ENCODE measurements at regions not wholly inside any gene's neighbourhood (a gene's known extent, or its start where the extent isn't known, plus 50 kb on each side); places are given as distances from the start of the nearest gene placed in this dataset.

DNA sequence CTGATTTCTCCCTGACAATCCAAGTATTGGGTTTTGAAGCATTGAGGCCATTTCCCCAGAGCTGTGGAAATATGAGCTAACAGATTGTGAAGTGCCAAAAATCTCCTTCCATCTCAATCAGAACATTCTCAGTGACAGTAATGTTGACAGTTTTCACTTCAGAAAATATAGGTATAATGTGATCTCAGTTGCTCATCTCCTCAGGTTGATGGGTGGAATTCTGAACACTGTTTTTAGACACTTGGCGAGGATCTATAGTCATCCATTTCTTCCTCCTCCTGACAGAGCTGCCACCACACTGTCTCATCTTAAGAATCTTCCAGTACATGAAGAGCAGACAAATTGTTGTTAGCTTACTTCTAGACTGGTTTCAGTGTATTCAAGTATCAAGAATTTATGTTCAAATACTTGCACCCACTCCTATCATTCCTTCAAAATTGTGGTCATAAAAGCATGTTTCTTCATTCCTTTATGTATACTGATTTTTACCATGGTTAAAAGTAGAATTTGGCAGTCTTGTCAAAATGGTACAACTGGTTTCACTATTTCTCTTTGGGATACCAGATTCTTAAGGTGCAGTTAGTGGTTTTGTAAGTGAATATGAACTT, 199.7 kb upstream of the TLE4 start:
- DNase-seq (ENCODE audit: low read depth, low spot score), result no peak

DNA sequence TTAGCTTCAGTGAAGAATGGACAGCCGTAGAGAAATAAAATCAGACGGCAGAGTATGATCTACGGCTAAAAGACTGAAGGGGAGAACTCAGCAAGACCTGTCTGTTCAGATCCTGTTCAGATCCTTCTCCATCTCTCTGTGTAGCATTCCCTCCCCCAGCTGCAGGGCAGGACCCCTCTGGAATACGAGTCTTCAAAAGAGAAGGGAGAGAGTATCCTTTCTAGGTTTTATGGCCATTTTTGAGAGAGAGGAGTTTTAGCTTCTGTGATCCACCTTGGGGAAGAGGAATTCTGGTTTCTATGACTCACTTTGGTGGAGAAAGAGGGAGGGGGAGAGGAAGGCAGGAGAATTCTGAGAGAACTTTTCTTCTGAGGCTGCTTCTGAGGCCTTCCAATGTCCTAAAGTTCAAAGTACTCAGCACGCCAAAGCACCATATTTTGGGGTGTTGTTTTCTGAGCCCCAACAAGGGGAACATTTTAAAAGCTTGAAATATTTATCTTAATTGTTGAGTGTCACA, 194.4 kb upstream of the TLE4 start:
- DNase-seq (ENCODE audit: low read depth, low spot score), result no peak

DNA sequence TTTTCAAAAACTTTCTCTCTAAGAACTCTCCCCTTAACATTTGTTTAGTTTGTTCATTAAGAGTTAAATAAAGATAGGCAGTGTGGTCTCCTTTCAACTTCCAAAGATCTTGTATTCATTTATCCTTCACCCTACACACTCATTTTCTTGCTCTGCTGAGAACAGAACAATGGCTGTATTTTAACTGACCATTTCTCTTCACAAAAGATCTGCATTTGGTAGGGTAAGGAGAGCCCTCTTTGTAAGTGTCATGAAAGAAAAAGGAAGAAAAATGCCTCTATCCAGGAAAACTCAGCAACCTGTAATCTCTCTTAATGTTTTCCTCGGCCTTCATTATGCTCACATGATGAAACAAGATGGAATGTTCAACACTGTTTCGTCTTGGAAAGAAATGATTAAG, 193.7 kb upstream of the TLE4 start:
- no peak for DNase-seq (ENCODE audit: low read depth, low spot score)

DNA sequence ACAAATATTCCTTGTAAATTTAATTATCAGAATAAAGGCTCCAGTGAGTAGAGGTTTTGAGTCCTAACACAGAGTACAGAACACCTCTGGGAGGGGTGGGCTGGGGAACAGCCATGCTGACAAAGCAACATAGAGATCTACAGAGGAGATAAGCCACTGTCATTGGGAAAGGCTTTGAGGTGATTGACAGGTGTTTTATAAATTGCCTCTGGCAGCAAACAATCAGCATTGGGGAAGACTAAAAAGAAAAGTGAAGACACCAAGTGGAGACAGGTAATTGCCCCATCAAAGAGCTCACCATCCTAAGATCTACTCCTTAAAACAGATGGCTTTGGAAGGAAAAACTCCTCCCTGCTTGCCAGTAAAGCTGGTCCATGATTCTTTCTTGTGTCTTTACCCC, 189.7 kb upstream of the TLE4 start:
- DNase-seq (ENCODE audit: low read depth, low spot score), result no peak

DNA sequence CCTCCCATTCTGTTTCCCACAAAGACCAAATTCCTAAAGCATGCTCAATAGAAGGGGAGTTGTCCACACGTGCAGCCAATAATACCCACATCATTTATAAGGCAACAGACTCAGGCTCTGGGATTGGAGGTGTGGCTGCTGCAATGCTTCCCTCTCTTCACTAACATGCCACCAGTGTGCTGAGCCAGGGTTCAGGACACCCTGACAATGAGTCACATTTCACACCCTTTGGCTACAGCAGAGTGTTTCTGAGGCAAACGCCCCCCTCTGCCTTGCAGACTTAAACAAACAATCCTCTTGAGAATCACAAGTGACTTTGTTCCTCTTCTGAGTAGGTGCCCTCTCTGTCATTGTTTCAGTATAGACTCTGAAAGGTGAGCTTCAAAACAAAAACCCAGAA, 189.3 kb upstream of the TLE4 start:
- DNase-seq (ENCODE audit: low read depth, low spot score), result no peak

DNA sequence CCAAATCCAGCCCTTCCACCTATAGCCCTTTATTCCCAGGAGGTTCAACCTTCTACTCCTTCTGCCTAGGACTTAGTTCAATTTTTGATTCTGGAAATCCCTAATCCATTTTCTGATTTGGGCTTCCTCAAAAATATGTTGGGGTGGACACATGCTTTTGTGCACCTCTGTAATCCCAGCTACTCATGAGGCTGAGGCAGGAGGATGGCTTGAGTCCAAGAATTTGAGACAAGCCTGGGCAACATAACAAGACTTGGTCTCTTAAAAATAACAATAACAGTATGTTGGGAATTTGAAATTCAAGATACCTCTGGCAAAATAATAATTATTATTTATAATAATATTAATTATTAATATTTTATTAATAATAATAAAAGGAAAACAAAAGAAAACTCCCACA, 188.7 kb upstream of the TLE4 start:
- no peak for DNase-seq (ENCODE audit: low read depth, low spot score)

DNA sequence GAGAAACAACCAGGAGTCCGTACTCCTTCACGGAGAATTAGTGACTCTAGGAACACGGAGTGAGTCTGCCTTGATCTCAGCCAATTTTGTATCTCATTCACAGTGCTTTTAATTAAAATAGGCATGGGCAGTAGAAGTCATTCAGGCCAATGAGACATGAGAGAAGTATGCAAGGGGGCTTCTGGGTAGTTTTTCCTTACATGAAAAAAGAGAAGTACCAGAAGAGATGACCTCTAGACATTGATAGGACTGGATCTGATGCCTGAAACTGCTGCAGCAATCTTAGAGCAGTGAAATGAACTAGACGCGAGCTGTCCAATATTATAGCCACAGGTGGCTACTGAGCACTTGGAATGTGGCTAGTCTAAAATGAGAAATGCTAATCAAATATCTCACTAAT, 187.7 kb upstream of the TLE4 start:
- no peak for DNase-seq (ENCODE audit: low read depth, low spot score)

DNA sequence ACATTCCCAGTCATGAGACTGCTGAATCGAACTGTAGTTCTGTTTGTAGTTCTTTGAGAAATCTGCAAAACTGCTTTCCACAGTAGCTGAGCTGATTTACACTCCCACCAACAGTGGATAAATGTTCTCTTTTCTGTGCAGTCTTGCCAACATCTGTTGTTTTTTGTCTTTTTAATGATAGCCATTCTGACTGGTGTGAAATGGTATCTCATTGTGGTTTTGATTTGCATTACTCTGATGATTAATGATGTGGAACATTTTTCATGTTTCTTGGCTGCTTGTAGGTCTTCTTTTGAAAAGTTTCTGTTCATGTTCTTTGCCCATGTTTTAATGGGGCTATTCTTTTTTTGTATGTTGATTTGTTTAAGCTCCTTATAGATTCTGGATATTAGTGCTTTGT, 187.3 kb upstream of the TLE4 start:
- no peak for DNase-seq (ENCODE audit: low read depth, low spot score)

DNA sequence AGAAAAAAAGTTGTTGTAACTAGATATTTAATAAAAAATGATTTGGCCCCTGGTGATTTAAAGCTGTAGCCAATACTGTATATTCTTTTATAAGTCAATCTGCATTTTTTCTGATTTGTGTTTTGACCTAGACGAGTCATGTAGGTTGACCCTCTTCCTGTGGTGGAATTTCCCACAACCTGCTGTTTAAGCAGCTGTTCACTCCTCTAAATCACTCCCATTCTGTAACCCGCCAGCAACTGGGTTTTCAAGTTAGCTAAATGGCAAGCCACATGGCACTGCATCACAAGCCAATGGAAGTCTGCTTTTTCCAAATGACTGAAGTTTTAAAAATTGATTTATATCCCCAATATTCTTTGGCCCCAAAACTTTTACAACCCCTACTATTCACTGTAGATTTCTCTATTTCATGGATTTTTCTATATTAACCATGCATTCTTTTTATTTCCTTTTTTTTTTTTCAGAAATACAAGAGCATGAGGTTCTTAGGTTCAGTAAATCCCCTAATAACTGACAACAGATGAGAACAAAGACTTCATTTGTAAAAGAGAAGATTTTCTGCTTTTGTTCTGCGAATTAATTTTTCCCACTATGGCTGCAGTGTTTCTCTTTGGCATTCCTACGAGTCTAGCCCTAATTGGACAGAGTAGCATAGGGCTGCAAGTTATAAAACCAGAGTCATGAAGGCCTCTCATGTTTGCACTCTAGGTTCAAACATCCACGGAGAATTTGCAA, 184.5 kb upstream of the TLE4 start:
- peak; percentile 4 for DNase-seq (ENCODE audit: low read depth, low spot score)

DNA sequence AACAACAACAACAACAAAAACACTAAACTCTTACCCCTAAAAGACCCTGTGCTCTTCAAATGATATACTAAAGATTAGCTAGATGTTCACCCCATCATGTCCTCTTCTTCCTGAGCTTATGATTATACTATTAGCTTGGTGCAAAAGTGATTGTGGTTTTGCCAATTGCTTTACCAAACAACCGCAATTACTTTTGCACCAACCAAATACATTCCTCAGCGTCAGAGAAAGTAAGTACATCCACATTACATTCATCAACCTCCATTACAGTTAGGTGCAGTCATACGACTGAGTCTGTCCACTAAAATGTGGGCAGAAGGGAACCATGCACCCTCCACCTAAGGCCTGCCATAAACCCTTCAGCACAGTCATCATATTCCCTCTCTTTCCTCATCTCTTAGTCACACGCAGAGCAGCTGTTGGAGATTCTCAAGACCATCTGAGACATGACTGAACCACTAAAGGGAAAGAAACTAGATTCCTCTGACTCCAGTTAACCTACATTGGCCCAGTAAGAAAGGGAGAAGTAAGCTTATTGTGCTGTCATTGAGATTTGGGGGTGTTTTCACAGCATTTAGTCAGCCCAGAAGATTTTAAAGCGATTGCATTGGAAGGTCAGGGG, 181.6 kb upstream of the TLE4 start:
- no peak for DNase-seq (ENCODE audit: low read depth, low spot score)

DNA sequence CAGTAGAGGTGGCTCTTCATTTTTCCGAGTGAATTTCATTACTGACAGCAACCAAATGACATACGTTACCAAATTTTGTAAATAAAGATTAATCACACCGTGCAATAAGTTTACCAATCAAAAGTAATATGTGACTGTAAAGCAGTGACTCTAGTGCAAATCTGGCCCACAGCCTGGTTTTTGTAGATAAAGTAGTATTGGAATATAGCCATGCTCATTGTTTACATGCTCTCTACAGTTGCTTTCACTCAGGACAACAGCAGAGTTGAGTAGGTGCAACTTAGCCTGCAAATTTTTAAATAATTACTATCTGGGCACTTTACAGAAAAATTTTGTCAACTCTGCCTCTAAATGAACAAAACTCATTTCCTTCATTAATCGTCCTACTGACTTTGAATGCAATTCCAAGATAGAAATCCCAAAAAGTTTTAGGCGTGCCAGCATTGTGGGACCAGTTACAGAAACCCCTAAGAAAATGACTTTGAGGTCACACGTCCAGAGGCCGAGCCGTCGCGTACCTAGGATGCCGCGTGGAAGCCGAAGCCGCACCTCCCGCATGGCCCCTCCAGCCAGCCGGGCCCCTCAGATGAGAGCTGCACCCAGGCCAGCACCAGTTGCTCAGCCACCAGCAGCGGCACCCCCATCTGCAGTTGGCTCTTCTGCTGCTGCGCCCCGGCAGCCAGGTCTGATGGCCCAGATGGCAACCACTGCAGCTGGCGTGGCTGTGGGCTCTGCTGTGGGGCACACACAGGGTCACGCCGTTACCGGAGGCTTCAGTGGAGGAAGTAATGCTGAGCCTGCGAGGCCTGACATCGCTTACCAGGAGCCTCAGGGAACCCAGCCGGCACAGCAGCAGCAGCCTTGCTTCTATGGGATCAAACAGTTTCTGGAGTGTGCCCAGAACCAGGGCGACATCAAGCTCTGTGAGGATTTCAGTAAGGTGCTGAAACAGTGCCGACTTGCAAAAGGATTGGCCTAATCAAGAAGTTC, 180.7 kb upstream of the TLE4 start:
- DNase-seq (ENCODE audit: low read depth, low spot score), result no peak

DNA sequence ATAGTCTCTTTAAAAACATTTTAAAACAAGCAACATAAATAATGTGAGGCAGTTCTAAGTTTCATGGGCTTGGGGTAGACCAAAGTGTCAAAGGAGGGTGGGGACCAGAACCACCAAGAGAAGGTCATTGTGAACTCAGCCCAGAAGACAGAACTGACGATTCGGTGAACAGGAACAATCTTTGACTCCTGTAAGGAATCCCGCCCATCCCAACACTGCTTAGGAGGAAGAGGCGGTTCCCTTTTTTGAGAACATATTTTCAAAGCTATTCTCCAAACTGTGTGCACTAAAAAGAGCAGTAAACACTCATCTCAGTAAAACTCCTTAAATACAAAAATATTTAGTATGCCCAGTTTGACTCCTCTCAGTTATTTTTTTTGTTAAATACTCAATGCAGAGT, 176.5 kb upstream of the TLE4 start:
- no peak for DNase-seq (ENCODE audit: low read depth, low spot score)

DNA sequence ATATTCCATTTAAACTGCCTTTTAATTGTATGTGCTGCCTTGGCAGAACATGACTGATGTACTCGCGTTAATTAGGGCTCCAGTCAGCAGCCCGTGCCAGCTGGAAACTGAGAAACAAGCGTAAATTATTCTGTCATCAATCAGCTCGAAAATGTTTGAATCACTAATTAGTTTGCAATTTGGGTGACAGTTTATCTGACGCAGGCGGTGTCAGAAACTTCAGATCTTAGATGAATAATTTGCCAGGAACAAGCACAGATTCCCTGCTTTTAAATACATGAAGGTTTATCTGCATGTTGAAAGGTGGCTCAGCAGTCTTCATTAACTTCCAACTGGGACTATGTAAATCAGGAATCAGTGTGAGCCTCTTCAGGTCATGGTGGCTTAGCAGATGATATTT, 176.0 kb upstream of the TLE4 start:
- no peak for DNase-seq (ENCODE audit: low read depth, low spot score)

DNA sequence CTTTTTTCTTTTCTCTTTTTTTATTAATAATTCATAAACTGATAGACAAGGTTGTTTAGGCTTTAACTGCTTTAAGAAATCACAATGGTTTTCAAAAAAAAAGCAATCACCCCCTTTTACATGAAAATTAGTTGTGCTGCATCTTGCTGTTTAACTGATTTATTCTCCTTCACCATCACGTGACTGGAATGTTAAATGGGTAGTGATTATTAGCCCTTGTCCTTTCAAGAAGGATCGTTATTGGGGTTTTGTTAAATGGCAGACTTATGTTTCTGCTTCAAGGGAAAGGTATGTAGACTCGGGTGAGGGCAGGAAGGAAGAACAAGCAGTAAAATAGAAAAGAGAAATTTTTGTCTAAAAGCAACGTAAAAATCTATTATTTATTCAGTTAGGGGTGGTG, 175.6 kb upstream of the TLE4 start:
- DNase-seq (ENCODE audit: low read depth, low spot score), result no peak

DNA sequence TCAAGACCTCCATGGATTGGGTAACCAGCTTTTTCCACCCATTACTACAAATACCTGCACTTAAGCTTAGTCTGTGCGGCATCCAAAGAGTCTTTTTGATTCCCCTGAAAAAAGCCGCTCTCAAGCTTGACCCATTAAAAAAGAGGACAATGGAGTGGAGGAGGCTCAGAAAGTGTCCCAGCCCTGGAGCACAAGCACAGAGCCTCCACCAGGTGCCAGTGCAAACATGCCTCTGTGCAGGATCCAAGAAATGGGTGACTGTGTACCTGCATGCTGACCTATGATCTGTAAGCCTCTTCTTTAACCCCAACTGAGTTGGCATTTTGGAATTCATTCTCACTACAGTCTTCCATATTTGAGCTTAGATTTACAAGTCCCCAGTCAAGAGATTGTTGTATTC, 168.3 kb upstream of the TLE4 start:
- DNase-seq (ENCODE audit: low read depth, low spot score), result no peak

DNA sequence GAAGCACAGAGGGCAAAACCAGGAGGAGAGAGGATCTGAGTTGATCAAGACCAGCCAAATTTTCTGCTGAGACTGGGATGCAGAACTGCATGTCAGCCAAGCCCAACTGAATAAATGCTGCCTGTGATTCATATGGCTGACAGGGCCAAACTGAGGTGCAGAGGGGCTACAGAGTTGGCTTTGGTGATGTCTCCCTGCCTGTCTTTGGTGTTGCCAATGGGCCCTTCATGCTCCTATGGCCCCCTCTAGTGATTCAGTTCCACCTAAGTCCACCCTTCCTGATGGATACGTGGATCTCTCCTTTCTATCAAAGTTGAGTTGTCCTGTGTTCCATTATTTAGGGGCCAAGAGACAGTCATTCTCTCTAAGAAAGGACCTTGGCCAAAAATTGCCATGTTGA, 163.6 kb upstream of the TLE4 start:
- no peak for DNase-seq (ENCODE audit: low read depth, low spot score)

DNA sequence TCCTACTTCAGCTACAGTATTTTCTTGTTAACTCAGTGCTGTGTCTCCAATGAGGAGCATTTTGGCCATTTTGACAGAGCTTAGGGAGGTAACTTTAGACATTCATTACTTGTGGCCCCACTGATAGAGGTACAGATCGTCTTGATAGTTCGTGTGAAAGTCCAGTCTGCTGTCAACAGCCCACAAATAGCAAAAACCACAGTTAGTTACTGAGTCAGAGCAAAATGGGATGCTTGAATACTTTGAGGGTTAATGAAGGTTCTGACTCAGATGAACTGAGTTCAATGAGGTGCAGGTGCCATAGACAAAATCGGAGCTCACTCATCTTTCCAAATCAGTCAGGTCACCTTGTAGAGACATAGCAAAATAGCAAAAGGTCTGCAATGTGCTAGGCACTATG, 163.1 kb upstream of the TLE4 start:
- DNase-seq (ENCODE audit: low read depth, low spot score), result no peak

DNA sequence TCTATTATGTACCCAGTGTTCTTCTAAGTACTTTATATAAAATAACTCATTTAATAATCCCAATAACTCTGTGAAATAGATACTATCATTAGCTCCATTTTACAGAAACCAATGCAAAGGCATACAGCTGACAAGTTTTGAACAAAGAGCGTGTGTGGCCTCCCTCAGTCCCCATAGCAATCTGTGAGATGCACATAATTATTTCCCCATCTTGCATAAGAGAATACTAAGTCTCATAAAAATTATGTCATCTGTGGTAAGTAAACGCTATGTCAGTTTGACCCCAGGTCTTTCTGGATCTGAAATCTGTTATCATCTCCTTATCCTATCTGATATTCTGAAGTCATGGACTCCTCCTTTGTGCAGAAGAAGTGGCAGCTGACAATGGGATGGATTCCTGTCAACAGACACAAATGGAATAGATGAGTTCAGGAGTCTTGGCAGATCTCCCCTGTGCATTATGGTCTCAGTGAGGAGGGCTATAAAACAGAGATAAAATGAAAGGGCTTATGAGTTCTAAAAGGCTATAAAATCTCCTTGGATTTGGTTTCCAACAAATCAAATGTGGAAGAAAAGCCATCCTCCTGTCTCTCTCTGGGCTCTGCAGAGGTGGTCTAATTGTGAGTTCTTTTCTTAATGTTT, 162.5 kb upstream of the TLE4 start:
- DNase-seq (ENCODE audit: low read depth, low spot score), result no peak

DNA sequence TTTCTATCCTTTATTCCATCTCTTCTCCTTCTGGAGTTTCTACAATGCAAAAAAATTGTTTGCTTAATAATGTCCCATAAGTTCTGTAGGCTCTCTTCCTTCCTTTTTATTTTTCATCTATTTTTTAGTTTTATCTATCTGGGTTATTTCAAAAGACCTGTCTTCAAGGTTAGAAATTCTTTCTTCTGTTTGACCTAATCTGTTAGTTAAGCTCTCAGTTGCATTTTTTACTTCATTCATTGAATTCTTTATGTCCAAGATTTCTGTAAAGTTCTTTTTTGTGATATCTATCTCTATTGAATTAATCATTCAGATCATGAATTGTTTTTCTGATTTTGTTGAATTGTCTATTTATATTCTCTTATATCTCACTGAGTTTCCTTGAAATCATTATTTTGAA, 145.9 kb upstream of the TLE4 start:
- no peak for DNase-seq (ENCODE audit: low read depth, low spot score)

DNA sequence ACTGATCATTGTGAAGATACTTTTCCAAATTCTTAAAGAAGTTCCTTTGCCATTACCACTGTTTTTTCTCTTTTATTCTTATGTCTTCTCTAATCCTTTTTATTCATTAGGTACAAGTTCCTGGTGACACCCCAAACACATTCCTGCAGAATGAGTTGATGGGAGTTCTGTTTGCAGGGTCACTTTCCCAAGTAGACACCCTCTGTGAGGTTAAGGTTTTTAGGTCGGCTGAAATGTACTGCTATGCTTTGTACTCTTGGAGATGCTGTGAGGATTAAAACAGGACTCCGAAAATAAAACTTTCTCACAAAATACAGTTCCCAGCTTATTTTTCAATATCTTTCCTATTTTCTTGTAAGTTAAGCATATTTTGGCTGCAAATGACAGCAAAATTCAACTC, 143.3 kb upstream of the TLE4 start:
- peak; percentile 51 for DNase-seq (ENCODE audit: low read depth, low spot score)

DNA sequence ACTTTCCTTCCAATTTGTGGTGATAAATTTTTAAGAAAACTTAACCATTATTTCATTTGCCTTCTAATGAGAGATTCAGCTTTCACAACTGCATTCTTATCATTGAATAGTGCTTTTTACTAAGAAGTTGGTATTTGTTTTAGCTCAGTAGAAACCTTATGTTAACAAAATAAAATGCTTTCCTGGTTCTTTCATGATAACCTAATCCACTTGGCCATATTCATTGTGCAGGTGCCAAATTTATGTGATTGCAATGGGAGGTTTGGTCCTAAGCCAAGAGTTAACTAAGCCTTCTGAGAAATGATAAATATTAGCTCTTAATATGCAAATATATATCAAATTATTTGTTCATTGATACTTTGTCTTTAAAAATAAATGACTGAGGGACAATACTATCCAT, 141.1 kb upstream of the TLE4 start:
- no peak for DNase-seq (ENCODE audit: low read depth, low spot score)
